Chondrocyte (in vitro differentiated cells): ENCODE measurements at regions not wholly inside any gene's neighbourhood (a gene's known extent, or its start where the extent isn't known, plus 50 kb on each side); places are given as distances from the start of the nearest gene placed in this dataset.
A peak's percentile ranks its signal among the peaks of the same experiment; 100 is the strongest.

Source experiments
- DNase-seq: peaks from one replicate; pipeline ENCODE4 v3.0.0; 2021; ENCODE audit warnings: mixed read lengths, low spot score
- H3K27ac Mint-ChIP-seq: one replicate; pipeline ENCODE4 v1.8.0; 2021; ENCODE audit warnings: mild to moderate bottlenecking, moderate library complexity, mixed read lengths; ENCODE audit not compliant: unreplicated experiment
- H3K27me3 Mint-ChIP-seq: 2 replicates; pipeline ENCODE4 v1.8.0; 2021; ENCODE audit warnings: low read depth, mixed read lengths
- H3K36me3 Mint-ChIP-seq: 2 replicates; pipeline ENCODE4 v1.8.0; 2021; ENCODE audit warnings: low read depth, mixed read lengths
- H3K4me1 Mint-ChIP-seq: 2 replicates; pipeline ENCODE4 v1.8.0; 2021; ENCODE audit warnings: low read depth, mild to moderate bottlenecking, mixed read lengths
- H3K4me3 Mint-ChIP-seq: one replicate; pipeline ENCODE4 v1.8.0; 2021; ENCODE audit warnings: mild to moderate bottlenecking, moderate library complexity, mixed read lengths; ENCODE audit not compliant: unreplicated experiment
- H3K9me3 Mint-ChIP-seq: 2 replicates; pipeline ENCODE4 v1.8.0; 2021; ENCODE audit warnings: low read depth, mixed read lengths
- CTCF ChIP-seq: fragments of 200-600 bp; sonication (generic); IDR thresholded peaks from 2 replicates; pipeline ENCODE4 v1.5.0; 2021; ENCODE audit warnings: antibody characterized with exemption, mild to moderate bottlenecking, moderate library complexity

- no peak for DNase-seq
- no peak for TF ChIP-seq CTCF
- H3K4me3 Mint-ChIP-seq = no peak overlapping the region
- peaks cover 2% of the 10 kb centered on the region for H3K36me3 Mint-ChIP-seq
- H3K9me3 Mint-ChIP-seq = no peaks in the 10 kb centered on the region
- H3K27me3 Mint-ChIP-seq = peaks cover 2% of the 10 kb centered on the region
- peaks cover 25% of the 10 kb centered on the region for H3K4me1 Mint-ChIP-seq
- no peak overlapping the region for H3K27ac Mint-ChIP-seq
Measured at GRCh38 chr21:27076025-27076424, 109.1 kb upstream of the ADAMTS5 start.

- peaks cover 5% of the 10 kb centered on the region for H3K9me3 Mint-ChIP-seq
- no peak for DNase-seq
- H3K27ac Mint-ChIP-seq = peak overlapping the region; percentile 66
- peaks cover 36% of the 10 kb centered on the region for H3K4me1 Mint-ChIP-seq
- no peak overlapping the region for H3K4me3 Mint-ChIP-seq
- no peaks in the 10 kb centered on the region for H3K36me3 Mint-ChIP-seq
- H3K27me3 Mint-ChIP-seq = no peaks in the 10 kb centered on the region
- TF ChIP-seq CTCF = no peak
Measured at GRCh38 chr21:27070861-27071670, 104.2 kb upstream of the ADAMTS5 start.

GRCh38 chr21:27068811-27069210, 101.9 kb upstream of the ADAMTS5 start:
- H3K27me3 Mint-ChIP-seq = no peaks in the 10 kb centered on the region
- peaks cover 3% of the 10 kb centered on the region for H3K36me3 Mint-ChIP-seq
- no peak for DNase-seq
- H3K27ac Mint-ChIP-seq = no peak overlapping the region
- H3K9me3 Mint-ChIP-seq = peaks cover 23% of the 10 kb centered on the region
- no peak for TF ChIP-seq CTCF
- H3K4me1 Mint-ChIP-seq = peaks cover 47% of the 10 kb centered on the region
- H3K4me3 Mint-ChIP-seq = no peak overlapping the region

GRCh38 chr21:27067226-27067625, 100.3 kb upstream of the ADAMTS5 start:
- peaks cover 8% of the 10 kb centered on the region for H3K36me3 Mint-ChIP-seq
- H3K4me1 Mint-ChIP-seq = peaks cover 57% of the 10 kb centered on the region
- H3K27me3 Mint-ChIP-seq = no peaks in the 10 kb centered on the region
- peaks cover 36% of the 10 kb centered on the region for H3K9me3 Mint-ChIP-seq
- no peak overlapping the region for H3K4me3 Mint-ChIP-seq
- H3K27ac Mint-ChIP-seq = no peak overlapping the region
- no peak for TF ChIP-seq CTCF
- no peak for DNase-seq

- no peaks in the 10 kb centered on the region for H3K27me3 Mint-ChIP-seq
- no peak overlapping the region for H3K27ac Mint-ChIP-seq
- peaks cover 35% of the 10 kb centered on the region for H3K9me3 Mint-ChIP-seq
- TF ChIP-seq CTCF = no peak
- peaks cover 60% of the 10 kb centered on the region for H3K4me1 Mint-ChIP-seq
- DNase-seq = no peak
- H3K4me3 Mint-ChIP-seq = no peak overlapping the region
- H3K36me3 Mint-ChIP-seq = peaks cover 8% of the 10 kb centered on the region
Measured at GRCh38 chr21:27062443-27062842, 95.6 kb upstream of the ADAMTS5 start.
